ENCODE measurements at regions not wholly inside any gene's neighbourhood (a gene's known extent, or its start where the extent isn't known, plus 50 kb on each side); places are given as distances from the start of the nearest gene placed in this dataset.

DNA sequence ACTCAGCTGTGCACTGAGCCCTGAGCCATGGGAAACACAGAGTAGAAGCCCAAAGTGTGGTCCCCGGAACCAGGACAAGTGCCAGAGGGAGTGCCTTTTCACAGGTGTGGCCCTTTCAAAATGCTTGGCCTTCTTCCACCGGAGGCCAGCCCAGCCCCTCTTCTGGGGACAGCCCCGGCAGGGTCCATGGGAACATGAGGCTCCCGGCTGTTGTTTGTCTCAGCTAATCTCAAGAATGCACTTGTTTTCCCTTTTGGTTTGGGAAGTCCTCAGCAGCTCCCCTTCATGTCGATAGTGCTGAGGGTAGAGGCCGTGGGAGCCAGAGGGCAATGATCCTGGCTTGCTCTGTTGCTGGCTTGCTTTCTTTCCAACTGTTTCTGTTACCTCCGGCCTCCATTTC, 91.1 kb upstream of the MRPS22 start:
- no peak overlapping the region for H3K27ac ChIP-seq (replicated peaks)
- no peak for DNase-seq
- H3K4me1 ChIP-seq = no peaks in the 10 kb centered on the region
- intact Hi-C loops (cut with micrococcal nuclease) = no loop called here
- no peak overlapping the region for H3K4me3 ChIP-seq
- TF ChIP-seq, protein P1, sequence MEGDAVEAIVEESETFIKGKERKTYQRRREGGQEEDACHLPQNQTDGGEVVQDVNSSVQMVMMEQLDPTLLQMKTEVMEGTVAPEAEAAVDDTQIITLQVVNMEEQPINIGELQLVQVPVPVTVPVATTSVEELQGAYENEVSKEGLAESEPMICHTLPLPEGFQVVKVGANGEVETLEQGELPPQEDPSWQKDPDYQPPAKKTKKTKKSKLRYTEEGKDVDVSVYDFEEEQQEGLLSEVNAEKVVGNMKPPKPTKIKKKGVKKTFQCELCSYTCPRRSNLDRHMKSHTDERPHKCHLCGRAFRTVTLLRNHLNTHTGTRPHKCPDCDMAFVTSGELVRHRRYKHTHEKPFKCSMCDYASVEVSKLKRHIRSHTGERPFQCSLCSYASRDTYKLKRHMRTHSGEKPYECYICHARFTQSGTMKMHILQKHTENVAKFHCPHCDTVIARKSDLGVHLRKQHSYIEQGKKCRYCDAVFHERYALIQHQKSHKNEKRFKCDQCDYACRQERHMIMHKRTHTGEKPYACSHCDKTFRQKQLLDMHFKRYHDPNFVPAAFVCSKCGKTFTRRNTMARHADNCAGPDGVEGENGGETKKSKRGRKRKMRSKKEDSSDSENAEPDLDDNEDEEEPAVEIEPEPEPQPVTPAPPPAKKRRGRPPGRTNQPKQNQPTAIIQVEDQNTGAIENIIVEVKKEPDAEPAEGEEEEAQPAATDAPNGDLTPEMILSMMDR (IDR thresholded peaks at IDR 0.05; ENCODE audit: borderline replicate concordance) = no peak
- H3K9me3 ChIP-seq (replicated peaks) = no peaks in the 10 kb centered on the region
- H3K36me3 ChIP-seq = no peaks in the 10 kb centered on the region
- H3K27me3 ChIP-seq (ENCODE audit: low read depth) = peaks cover 17% of the 10 kb centered on the region

DNA sequence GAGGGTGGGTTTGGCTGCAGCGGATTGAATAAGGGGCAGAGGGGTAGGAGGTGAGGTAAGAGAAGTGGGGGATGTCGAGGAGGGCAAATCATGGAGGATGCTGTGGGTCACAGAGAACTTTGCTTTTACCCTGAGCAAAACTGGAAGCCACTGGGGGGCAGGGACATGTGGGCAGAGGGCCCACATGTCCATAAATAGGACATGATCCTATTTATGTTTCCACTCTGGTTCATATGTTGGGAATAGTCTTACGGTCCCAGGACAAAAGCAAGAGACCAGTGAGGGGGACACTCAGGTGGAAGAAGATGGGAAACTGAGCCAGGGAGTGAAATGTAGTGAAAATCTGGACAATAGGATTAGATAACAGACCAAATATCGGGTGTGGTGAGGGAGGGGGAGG, 85.5 kb upstream of the MRPS22 start:
- Histone ChIP-seq H3K4me1 (peaks cover 12% of the 10 kb centered on the region), H3K27me3 (ENCODE audit: low read depth) (no peaks in the 10 kb centered on the region), H3K27ac (replicated peaks) (no peak overlapping the region), H3K36me3 (no peaks in the 10 kb centered on the region), H3K4me3 (no peak overlapping the region), H3K9me3 (replicated peaks) (no peaks in the 10 kb centered on the region)
- intact Hi-C loops (cut with micrococcal nuclease) = no loop called here
- DNase-seq = no peak
- TF ChIP-seq, protein P1 (IDR thresholded peaks at IDR 0.05; ENCODE audit: borderline replicate concordance) = no peak

DNA sequence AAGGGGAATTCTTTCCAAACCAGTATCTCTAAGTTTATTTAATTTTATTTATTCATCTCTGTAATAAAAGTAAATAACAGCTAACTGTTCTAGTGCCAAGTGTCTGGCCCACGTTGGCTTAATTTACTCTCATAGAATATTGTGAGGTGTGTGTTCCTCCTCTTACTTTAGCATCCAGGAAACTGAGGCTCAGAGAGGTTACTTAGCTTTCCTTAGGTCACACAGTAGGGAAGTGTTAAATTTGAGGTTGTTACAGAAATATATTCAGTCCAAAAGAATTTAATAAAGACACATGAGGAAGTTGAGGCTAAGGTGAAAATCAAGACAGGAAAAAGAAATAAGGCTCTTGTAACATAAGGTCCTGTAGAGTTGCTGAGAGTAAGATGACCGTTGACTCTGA, 84.4 kb upstream of the MRPS22 start:
- no peak overlapping the region for H3K4me3 ChIP-seq
- no peaks in the 10 kb centered on the region for H3K36me3 ChIP-seq
- intact Hi-C loops (cut with micrococcal nuclease) = no loop called here
- no peak overlapping the region for H3K27ac ChIP-seq (replicated peaks)
- TF ChIP-seq, protein P1 (IDR thresholded peaks at IDR 0.05; ENCODE audit: borderline replicate concordance) = no peak
- no peaks in the 10 kb centered on the region for H3K27me3 ChIP-seq (ENCODE audit: low read depth)
- DNase-seq = no peak
- H3K9me3 ChIP-seq (replicated peaks) = no peaks in the 10 kb centered on the region
- peaks cover 15% of the 10 kb centered on the region for H3K4me1 ChIP-seq

DNA sequence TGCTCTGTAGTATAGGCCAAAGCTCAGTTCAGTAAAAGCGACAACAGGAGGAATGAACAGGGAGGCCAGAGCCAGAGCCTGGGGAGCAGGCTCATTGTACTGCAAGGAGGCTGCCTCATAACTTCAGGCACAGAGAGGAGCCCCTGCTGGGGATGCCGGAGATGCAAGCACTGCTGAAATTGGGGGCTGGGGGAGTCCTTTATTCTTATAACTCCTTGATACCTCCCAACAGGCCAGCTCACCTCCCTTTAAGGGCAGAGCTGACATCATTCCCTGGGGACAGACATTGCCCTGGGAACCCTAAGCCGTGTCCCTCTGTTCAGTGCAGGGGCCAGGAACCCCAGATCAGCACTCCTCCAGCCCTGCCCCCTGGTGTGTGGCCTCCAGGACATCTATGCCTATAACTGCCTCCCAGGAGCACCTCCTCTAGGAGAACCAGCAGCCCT, 83.8 kb upstream of the MRPS22 start:
- Histone ChIP-seq H3K4me1 (peaks cover 22% of the 10 kb centered on the region), H3K27ac (replicated peaks) (no peak overlapping the region), H3K4me3 (no peak overlapping the region), H3K36me3 (no peaks in the 10 kb centered on the region), H3K9me3 (replicated peaks) (no peaks in the 10 kb centered on the region), H3K27me3 (ENCODE audit: low read depth) (no peaks in the 10 kb centered on the region)
- no peak for DNase-seq
- intact Hi-C loops (cut with micrococcal nuclease) = no loop called here
- TF ChIP-seq, protein P1 (IDR thresholded peaks at IDR 0.05; ENCODE audit: borderline replicate concordance) = no peak

DNA sequence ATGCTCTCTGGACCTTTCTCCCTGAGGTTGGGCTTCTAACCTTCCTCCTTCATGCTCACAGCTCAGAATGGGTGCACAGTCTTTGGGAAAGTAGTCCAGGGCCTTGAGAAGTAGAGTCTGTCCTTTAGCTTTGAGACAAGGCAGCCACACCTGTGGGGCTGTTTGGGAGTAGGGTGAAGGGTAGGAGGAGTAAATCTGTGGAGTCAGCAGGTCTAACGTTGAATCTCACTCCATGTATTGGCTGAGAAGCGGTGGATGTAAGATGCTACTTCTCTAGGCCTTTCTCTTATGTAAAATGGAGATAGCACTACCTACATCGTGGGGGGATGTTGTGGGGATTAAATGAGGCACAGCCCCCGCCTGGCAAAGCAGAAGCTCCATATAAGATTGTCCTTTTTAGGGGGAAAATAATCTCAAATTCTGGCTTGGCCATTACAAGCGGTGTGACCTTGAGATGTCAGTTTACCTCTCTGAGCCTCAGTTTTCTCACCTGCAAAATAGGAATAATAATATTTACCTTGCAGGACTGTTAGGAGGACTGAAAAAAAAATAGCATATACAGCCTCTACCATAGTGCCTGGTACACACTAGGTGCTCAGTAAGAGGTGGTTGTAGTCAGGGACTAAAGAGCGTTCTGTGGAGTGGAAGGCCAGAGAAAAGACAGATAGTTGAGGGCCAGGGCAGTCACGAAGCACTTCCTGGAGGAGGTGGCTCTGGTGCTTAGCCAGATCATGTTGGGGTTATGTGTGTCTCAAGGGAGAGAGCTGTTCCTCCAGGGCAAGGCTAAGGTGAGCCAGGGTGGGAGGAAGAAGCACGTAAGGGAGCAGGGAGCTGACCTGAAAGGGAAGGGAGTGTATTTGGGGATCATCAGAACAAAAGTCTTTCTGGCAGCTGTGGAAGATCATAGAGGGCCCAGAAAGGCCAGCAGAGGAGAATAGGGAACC, 82.8 kb upstream of the MRPS22 start:
- intact Hi-C loops (cut with micrococcal nuclease) = no loop called here
- H3K9me3 ChIP-seq (replicated peaks) = no peaks in the 10 kb centered on the region
- H3K4me3 ChIP-seq = no peak overlapping the region
- peaks cover 23% of the 10 kb centered on the region for H3K4me1 ChIP-seq
- TF ChIP-seq, protein P1 (IDR thresholded peaks at IDR 0.05; ENCODE audit: borderline replicate concordance) = no peak
- no peaks in the 10 kb centered on the region for H3K36me3 ChIP-seq
- no peaks in the 10 kb centered on the region for H3K27me3 ChIP-seq (ENCODE audit: low read depth)
- H3K27ac ChIP-seq (replicated peaks) = no peak overlapping the region
- DNase-seq = no peak
